ENCODE measurements at regions not wholly inside any gene's neighbourhood (a gene's known extent, or its start where the extent isn't known, plus 50 kb on each side); places are given as distances from the start of the nearest gene placed in this dataset.

- DNase-seq, result no peak
These were observed 77.0 kb downstream of the SLC25A47 start for GRCh38 chr14:100400115-100400514.

GRCh38 chr14:100401031-100401692 lies 78.0 kb downstream of the SLC25A47 start:
- DNase-seq, result no peak

- no peak for DNase-seq
These were observed 78.7 kb downstream of the SLC25A47 start for GRCh38 chr14:100401792-100402191.

GRCh38 chr14:100402631-100403030 lies 79.5 kb downstream of the SLC25A47 start:
- no peak for DNase-seq

- DNase-seq, result no peak
These were observed 80.0 kb downstream of the SLC25A47 start for GRCh38 chr14:100403105-100403504.

GRCh38 chr14:100403802-100404365 lies 80.7 kb downstream of the SLC25A47 start:
- no peak for DNase-seq

GRCh38 chr14:100404419-100404818 lies 81.3 kb downstream of the SLC25A47 start:
- no peak for DNase-seq

- DNase-seq, result no peak
These were observed 82.8 kb downstream of the SLC25A47 start for GRCh38 chr14:100405760-100406455.

- DNase-seq, result no peak
These were observed 83.5 kb downstream of the SLC25A47 start for GRCh38 chr14:100406505-100407131.

- no peak for DNase-seq
These were observed 84.4 kb downstream of the SLC25A47 start for GRCh38 chr14:100407376-100408102.

- DNase-seq, result no peak
These were observed 85.3 kb downstream of the SLC25A47 start for GRCh38 chr14:100408350-100409002.

GRCh38 chr14:100409003-100409360 lies 85.8 kb downstream of the SLC25A47 start:
- no peak for DNase-seq

GRCh38 chr14:100409651-100410050 lies 86.5 kb downstream of the SLC25A47 start:
- no peak for DNase-seq

- DNase-seq, result no peak
These were observed 87.0 kb downstream of the SLC25A47 start for GRCh38 chr14:100410056-100410565.

GRCh38 chr14:100413699-100414098 lies 90.6 kb downstream of the SLC25A47 start:
- DNase-seq, result no peak

GRCh38 chr14:100415226-100415625 lies 92.1 kb downstream of the SLC25A47 start:
- DNase-seq, result no peak

- DNase-seq, result no peak
These were observed 93.0 kb downstream of the SLC25A47 start for GRCh38 chr14:100416081-100416680.

- no peak for DNase-seq
These were observed 94.1 kb downstream of the SLC25A47 start for GRCh38 chr14:100416921-100417860.

- DNase-seq, result no peak
These were observed 96.7 kb downstream of the SLC25A47 start for GRCh38 chr14:100419856-100420255.

- no peak for DNase-seq
These were observed 98.8 kb downstream of the SLC25A47 start for GRCh38 chr14:100421756-100422470.
